ENCODE measurements at regions not wholly inside any gene's neighbourhood (a gene's known extent, or its start where the extent isn't known, plus 50 kb on each side); places are given as distances from the start of the nearest gene placed in this dataset.
"Not testable (repeated sequence)": the region's sequence is repeated elsewhere in the genome, so short reads cannot be mapped to it uniquely, and the experiment has no call there.

DNA sequence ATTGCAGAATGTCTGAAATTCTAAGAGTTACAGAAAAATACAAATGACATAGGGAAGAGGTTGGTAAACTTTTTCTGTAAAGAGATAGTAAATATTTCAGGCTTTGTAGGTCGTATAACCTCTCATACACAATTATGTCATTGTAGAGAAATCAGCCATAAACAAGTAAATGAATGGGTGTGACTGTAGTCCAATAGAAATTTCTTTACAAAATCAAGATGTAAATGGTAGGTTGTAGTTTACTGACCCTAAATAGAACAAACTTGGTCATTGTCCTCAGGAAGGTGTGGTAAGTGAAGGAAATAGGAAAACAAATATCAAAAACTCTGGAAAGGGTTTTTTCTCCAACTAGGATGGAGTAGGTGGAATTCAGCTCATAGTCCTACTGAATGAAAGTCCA, 415.5 kb upstream of the SPHKAP start:
- DNase-seq (ENCODE audit: low read depth) = no peak

DNA sequence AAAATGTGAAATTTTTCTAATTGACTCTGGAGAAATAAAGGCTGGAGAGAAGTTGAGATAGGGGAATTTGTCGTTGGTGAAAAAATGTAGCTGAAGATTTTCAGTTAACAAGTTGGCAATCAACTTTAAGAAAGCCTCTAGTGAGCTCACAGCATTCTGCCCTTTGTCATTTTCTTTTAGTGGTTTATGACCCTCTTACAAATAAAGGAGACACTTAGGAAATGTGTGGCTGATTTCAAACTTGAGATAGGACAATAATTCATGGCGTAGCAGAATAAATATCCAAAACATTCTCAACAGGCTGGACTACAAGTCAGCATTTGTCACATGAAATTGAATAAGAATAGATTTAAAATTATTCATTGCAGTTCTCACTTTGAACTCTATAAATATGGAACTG, 412.5 kb upstream of the SPHKAP start:
- DNase-seq (ENCODE audit: low read depth) = no peak

DNA sequence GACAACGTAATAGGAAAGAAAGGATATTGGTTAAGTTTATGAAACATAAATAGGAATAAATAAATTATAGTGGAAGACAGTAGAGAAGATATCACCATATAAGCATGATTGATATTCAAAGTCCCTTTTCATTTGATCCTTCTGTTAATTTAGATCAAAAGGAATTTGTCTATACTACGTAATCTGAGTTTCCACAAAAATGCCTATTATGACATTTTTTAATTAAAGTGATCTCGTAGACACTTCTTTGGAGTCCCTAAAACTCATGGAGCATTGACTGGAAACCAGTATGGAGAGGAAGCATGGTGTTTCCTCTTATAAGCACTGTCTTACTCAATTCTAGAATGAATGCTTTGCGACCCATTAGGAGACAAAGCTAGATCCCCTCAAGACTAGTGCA, 411.4 kb upstream of the SPHKAP start:
- no peak for DNase-seq (ENCODE audit: low read depth)

DNA sequence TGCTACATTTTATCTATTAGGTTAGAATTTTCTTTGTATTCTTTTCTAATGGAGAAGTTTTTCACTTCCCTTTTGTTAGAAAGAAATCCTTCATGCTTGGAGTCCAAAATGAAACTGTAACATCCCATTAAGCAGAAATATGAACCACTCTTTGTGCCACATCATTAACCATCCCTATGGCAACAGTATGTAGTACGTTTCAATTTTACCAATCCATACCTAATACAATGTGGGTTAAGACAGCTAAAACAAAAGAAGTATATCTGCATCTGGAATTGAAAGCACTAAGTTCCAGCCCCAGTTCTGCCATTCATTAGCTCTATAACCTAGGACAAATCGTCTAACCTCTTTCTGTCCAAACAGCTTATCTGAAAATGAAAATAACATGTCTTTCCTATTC, 409.2 kb upstream of the SPHKAP start:
- no peak for DNase-seq (ENCODE audit: low read depth)

DNA sequence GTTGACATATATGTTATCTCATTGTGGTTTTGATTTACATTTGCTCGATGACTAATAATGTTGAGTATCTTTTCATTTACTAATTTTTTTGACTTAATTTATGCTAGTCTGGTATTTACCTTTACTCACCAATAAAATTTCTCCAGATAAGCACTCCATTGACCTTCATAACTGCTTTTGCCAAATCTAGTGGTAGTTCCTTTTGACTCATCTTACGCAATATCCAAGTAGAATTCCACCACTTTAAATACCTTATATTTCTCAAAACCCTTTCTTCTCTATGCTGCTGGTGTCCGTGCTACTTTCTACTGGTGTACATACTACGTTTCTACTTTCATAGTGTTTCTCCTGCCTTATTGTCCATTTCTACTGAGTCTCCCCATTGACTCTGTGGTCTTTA, 407.6 kb upstream of the SPHKAP start:
- DNase-seq (ENCODE audit: low read depth) = no peak

DNA sequence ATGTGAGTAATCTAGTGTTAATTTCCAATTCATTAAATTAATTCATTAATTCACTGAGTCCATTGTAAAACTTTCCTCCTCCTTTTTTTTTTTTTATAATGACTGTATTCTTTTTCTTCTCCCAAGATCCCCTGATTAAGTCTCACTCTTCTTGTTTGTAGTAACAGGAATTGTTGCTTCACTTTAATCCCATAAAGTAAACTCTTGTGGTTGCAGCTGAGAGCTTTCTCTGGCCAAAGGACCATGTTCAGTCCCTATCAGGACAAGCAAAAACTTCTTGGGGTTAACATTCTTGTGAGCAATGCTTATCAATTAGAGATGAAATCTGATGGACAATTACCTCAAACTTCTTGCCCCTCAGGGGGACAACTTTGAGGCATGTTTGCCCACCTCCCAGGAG, 400.2 kb upstream of the SPHKAP start:
- no peak for DNase-seq (ENCODE audit: low read depth)

DNA sequence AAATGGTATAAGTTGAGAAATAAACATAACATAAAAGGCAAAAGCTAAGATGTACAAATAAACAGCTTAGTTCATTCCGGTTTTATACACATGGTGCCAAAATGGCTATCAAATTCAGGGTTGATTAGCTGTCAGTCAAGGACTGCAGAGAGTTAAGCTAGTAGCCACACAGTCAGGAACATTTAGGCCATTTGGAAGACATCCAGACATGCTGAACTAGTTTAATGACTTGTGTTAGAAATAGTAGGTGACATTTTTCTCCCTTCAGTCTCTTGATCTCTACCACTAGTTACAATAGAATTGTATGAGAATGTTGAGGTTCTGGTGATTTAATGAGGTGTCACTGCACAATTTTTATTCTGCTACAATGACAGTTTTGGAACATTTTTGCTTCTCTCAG, 394.4 kb upstream of the SPHKAP start:
- DNase-seq (ENCODE audit: low read depth) = no peak

DNA sequence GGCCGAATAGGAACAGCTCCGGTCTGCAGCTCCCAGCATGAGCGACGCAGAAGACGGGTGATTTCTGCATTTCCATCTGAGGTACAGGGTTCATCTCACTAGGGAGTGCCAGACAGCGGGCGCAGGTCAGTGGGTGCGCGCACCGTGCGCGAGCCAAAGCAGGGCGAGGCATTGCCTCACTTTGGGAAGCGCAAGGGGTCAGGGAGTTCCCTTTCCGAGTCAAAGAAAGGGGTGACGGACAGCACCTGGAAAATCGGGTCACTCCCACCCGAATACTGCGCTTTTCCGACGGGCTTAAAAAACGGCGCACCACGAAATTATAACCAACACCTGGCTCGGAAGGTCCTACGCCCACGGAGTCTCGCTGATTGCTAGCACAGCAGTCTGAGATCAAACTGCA, 386.8 kb upstream of the SPHKAP start:
- not testable (repeated sequence) for DNase-seq (ENCODE audit: low read depth)

DNA sequence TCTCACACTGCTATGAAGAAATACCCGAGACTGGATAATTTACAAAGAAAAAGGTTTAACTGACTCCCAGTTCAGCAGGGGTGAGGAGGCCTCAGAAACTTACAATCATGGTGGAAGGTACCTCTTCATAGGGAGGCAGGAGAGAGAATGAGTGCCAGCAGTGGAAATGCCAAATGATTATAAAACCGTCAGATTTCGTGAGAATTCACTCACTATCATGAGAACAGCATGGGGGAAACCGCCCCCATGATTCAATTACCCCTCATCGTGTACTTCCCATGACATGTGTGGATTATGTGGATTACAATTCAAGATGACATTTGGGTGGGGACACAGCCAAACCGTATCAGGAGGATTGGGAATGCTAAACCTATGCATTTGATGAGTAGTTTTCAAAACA, 380.3 kb upstream of the SPHKAP start:
- no peak for DNase-seq (ENCODE audit: low read depth)

DNA sequence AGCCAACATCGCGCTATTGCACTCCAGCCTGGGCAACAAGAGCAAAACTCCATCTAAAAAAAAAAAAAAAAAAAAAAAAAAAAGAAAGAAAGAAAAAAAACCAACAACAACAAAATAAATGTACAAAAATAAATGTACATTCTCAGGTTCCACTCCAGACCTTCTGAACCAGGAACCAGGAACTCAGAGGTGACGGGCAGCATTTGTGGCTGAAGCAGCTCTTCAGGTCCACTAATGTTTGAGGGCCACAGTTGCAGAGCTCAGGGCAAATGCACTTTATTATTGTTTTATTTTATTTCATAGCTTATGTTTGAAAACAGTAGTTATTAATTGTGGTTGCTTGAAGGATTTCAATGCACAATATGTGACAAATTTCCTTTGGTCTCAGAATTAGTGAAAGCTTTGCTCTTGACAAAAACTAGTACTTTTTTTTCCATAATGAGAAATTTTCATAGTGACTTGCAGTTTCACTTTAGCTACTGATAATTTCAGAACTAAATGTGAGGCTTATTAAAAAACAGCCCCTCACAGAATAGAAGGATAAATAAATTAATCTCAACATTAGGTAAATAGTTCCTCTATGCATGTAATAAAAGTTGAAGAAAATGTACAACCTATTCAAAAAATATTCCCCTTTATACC, 378.4 kb upstream of the SPHKAP start:
- no peak for DNase-seq (ENCODE audit: low read depth)

DNA sequence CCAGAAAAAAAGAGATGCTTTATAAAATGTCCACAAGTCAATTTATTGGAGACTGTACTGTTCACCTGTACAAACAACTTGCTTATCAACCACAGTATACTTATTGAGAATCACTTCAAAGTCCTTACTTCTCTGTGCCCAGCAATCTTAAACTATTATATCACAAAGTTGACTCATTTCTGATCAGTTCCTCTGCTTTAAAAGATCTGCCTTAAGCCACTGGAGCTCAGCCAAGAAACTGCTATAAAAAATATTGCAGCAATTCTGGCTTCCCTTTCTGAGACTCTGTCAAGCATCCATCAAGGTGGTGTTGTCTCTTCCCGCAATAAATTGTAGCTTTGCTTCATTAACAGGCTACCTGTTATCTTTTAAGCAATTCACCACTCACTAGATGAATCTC, 375.2 kb upstream of the SPHKAP start:
- DNase-seq (ENCODE audit: low read depth) = peak; percentile 22

DNA sequence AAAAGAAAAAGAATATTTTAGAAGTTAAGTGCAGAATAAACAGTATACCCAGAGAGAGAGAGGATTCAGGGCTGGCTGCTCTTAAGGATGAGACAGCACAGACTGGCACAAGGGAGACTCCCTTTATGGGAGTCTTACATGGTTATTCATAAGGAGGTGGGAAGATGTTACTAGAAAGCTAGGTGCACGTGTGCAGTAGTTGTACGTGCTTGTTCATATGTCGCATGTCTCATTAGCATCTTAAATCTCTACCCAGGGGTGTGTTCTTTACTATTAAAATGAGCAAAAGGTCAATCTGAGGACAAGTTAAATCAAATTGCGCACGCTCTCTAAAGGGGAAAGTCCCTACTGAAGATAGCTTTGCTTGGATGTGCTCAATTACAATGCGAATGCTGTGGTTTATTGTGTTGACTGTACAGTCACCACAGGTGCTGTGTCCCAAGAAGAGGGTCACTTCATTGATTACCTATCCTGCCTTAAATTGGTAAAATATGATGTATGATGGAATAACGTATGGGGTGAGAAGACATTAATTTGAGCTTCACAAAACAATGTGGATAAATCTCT, 368.0 kb upstream of the SPHKAP start:
- no peak for DNase-seq (ENCODE audit: low read depth)

DNA sequence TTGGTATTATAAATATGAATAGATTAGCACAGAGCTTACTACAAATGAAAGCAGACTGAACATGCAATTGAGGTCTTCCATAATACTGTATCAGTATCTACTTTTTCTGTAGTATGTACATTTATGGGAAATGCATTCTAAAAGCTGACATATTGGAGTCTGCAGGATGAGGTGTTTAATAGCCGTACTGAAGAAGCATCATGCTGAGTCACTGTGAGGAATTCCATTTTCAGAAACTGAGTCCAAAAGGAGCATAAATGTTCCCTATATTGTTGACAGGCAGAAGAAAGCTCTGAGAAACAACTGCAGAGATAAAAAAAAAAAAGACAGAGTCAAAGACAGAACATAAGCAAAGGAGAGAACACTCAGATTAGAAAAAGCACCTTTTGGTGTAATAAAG, 366.7 kb upstream of the SPHKAP start:
- no peak for DNase-seq (ENCODE audit: low read depth)

DNA sequence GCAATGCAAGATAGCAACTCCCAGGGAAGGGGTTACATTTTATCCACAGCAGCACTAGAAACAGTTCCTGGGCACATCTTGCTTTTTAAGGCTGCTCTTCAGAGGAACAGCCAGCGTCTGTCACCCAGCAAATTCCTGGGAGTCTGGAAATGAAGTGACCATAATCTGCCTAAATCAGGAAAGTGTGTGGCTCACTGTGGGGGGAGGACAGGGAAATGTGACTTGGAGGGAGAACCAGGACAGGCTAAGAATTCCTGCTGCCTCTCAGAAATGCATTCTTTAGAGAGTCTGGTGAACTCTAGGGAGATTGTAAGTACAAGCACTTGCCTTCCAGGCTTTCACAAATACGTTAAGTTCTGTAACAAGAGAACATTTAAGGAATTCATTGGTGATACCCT, 364.3 kb upstream of the SPHKAP start:
- no peak for DNase-seq (ENCODE audit: low read depth)

DNA sequence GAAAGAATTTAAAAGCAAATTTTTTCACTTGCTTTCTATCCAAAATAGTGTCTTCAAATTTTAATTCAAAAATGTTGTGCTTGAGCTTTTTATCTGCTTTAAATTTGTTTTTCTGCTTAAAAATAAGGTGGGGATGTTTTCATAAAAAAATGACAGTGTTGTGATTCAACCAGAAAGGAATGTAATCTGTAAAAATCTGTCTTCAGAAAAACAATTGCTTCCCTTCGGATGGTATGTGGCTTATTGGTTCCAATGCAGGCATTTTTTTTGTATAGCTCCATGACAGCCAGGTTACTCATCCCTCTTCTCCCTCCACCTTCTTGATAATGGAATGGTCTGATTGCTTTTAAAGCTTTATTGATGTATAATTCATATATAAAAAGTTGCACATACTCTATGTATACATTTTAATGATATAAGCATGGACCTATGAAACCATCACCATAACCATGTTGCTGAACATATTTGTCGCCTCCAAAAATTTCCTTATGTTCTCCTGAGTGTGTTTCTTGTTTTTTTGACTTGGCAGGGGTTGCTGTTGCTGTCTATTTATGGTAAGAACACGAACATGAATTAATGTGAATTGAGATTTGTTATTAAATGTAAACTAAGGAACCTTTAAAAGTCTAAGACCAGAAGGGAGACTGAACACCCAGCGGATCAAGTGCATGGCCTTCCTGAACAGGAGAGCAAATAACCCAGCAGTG, 363.7 kb upstream of the SPHKAP start:
- DNase-seq (ENCODE audit: low read depth) = peak; percentile 83

DNA sequence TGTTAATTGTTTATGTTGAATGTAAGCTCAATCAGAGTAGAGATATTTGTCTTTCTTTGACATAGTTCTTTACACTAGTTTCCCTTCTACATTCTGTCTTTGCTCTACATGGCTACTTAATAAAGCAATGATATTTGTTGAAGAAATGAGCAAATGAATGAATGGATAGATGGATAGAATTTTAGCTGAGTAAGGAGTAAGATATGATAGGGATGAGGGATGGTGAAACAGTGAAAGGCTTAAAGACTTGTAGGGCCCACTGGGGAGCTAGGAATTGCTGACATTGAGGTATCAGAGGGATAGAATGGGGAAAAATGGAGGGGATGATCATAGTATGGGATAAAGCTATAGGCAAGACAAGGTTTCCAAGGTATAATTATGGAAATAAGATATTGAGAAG, 361.6 kb upstream of the SPHKAP start:
- DNase-seq (ENCODE audit: low read depth) = no peak

DNA sequence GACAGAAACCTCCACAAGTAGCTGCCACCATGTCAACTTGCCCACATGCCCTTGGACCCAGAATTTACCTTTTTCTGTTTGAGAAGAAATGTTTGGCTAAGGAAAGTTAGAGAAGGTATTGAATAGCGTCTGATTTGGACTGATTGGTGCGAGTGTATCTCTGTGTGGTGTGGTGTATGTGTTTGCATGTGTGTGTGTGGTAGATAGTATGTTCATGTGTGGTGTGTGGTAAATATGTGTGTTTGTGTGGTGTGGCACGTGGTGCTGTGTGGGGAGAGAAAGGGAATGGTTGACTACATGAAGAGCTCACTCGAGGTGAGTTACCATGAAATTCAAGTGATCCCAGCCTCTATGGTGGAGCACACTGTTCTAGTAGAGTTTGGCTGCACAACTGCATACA, 360.8 kb upstream of the SPHKAP start:
- no peak for DNase-seq (ENCODE audit: low read depth)

DNA sequence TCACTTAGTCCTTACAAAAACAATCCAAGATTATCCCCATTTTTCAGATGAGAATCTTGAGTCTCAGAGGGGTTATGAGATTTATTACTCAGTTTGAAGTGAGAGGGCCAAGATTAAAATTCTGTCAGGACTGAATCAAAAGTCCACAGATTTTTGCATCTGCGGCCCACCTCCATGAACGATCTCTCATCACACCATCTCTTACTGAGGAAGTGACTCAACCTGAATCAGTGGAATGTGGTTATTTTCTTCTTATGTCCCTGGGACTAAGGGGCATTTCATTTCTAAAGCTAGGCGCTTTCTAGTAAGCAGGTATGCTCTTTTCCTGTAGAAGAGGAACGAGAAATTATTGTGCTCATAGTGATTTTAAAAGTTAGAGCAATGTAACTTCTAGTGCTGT, 360.3 kb upstream of the SPHKAP start:
- DNase-seq (ENCODE audit: low read depth) = peak; percentile 90

DNA sequence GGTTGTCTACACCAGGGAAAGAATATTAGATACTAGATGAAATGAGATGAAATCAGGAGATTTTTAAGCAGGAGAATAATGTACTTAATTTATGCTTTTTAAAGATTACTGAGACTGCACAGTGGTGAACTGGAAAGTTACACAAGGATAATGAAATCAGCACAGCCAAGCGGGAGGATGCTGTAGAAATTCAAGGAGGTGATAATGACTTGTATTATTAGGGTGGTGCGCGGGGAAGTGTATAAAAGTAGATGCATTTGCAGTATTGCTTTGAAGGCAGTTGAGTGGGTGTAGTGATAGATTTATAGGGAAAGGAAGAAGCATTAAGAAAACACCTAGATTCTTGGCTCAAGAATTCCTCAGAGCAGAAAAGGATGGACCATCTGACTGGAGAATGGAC, 359.5 kb upstream of the SPHKAP start:
- no peak for DNase-seq (ENCODE audit: low read depth)

DNA sequence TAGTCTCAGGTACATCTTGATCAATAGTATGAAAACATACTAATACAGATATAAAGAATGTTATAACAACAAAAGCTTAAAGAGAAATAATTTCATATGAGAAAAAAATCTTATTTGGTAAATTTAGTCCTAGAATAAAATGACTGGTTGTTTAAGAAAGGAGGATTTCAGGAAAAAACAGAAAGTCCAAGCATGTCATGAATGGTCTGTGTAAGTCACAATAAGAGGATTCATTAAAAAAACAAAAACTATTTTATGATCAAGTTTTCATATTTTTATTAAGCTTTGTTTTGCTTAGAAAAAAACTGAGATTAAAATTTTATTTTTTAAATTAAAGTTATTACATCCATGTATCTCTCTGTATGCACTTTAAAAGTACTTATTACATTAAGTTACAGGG, 353.9 kb upstream of the SPHKAP start:
- no peak for DNase-seq (ENCODE audit: low read depth)

DNA sequence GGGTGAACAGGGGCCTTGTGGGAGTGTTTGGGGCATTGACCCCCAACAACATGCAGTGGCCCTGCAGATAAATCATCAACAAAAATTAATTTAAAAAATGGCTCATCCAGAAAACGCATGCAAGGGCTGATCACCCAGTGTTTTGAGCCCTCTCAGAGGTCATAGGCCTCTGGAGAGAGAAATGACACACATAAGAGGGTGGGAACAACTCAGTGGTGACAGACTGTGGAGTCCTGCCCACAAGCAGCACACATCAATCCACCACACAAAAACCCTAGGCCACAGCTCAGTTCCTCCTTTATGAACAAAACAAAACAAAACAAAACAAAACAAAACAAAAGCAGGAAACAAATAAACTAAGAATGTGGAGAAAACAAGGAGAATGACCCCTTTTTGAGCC, 351.7 kb upstream of the SPHKAP start:
- DNase-seq (ENCODE audit: low read depth) = no peak

DNA sequence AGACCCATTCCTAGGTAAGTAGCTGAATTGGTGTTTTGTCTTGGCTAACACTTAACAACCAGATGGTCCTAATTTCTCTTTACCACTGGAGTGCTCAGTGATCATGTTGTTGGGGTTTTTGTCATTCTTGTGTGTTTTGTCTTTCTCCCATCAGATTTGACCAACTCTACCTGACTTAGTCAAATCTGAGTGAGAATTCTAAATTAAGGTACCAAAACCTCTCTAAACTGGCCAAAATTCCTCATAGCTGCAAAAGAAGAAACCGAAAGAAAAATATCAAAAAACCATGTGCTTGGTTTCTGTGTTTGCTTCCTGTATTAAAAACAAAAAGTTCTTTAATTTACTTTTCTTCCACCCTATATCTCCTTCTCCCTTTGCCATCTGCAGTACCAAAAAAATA, 350.7 kb upstream of the SPHKAP start:
- DNase-seq (ENCODE audit: low read depth) = no peak

DNA sequence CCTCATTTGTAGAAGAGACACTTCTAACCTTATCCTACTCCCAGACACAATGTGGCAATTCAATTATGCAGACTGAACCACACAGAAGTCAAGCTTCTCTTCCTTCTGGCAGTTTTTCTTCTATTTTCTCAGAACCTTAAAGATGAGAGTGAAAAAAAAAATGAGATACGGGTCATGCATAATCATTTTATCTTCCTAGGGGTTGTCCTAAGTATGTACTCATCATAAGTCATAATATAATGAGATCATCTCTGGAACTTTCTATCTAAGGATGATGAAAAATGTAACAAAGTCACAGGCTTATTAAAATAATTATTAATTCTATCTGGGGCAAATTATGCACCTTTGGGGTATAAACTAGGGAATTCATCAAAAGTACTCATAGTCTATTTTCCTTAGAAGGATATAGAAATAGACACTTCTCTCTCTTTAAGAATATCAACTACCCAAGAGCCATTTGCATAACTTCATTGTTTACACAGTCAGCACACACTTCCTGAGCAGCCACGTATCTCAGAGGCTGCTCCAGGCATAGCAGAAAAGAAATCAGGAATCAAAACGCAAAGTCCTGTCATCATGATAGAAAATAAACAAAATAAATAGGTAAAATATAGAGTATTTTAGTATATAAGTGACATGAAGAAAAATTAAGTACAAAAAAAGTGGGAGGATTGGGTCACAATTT, 345.9 kb upstream of the SPHKAP start:
- DNase-seq (ENCODE audit: low read depth) = no peak
